Activated CD4-positive, alpha-beta T cell treated with anti-CD3 and anti-CD28 coated beads, Interleukin-2, amount 10 ng/mL, durations not matched to agents 24 days and 14 days (primary cell): ENCODE measurements at regions not wholly inside any gene's neighbourhood (a gene's known extent, or its start where the extent isn't known, plus 50 kb on each side); places are given as distances from the start of the nearest gene placed in this dataset.

Source experiments
- DNase-seq: peaks from one replicate; pipeline ENCODE4 v3.0.0; 2022
- H3K27ac Mint-ChIP-seq: one replicate; pipeline ENCODE4 v1.8.0; 2022; ENCODE audit warnings: mild to moderate bottlenecking, mixed read lengths
- H3K27me3 Mint-ChIP-seq: one replicate; pipeline ENCODE4 v1.8.0; 2022; ENCODE audit warnings: mixed read lengths
- H3K36me3 Mint-ChIP-seq: one replicate; pipeline ENCODE4 v1.8.0; 2022; ENCODE audit warnings: low read depth, mild to moderate bottlenecking, mixed read lengths
- H3K4me1 Mint-ChIP-seq: one replicate; pipeline ENCODE4 v1.8.0; 2021; ENCODE audit warnings: mixed read lengths
- H3K4me3 Mint-ChIP-seq: one replicate; pipeline ENCODE4 v1.8.0; 2022; ENCODE audit warnings: mild to moderate bottlenecking, moderate library complexity, mixed read lengths
- H3K9me3 Mint-ChIP-seq: one replicate; pipeline ENCODE4 v1.8.0; 2021; ENCODE audit warnings: mixed read lengths
- intact Hi-C: fragments of 100-400 bp; cut with micrococcal nuclease; formaldehyde crosslinking; loops from one replicate; pipeline ENCODE4 v1.15.1; 2023

- Mint-ChIP-seq H3K27me3 (no peaks in the 10 kb centered on the region), H3K4me1 (no peaks in the 10 kb centered on the region), H3K36me3 (no peaks in the 10 kb centered on the region), H3K9me3 (no peaks in the 10 kb centered on the region), H3K4me3 (no peak overlapping the region), H3K27ac (no peak overlapping the region)
- DNase-seq: no peak
- intact Hi-C loops: no loop called here
Measured at GRCh38 chr3:13689373-13690260, 140.7 kb downstream of the FBLN2 start.

GRCh38 chr3:13688824-13689223, 139.9 kb downstream of the FBLN2 start:
- intact Hi-C loops: no loop called here
- Mint-ChIP-seq H3K9me3 (no peaks in the 10 kb centered on the region), H3K4me3 (no peak overlapping the region), H3K4me1 (no peaks in the 10 kb centered on the region), H3K36me3 (no peaks in the 10 kb centered on the region), H3K27ac (no peak overlapping the region), H3K27me3 (no peaks in the 10 kb centered on the region)
- DNase-seq: no peak

DNA sequence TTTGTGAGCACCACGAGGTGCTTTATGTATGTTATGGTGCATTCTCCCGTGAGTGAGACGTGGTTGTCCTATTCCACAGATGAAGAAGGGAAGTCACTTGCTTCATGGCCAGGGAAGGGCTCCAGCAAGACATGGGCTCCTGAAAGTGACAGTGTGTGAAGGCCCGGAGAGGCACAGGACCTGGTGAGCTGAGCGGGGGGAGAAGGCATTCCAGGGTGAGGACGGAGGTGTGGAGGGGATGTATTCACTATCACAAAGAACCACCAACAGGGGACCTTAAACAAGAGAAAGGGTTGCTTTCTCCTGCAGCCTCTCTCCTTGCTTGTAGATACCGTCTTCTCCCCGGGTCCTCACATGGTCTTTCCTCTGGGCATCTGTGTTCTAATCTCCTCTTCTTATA, 139.1 kb downstream of the FBLN2 start:
- no peak overlapping the region for H3K27ac Mint-ChIP-seq
- H3K4me1 Mint-ChIP-seq: no peaks in the 10 kb centered on the region
- H3K4me3 Mint-ChIP-seq: no peak overlapping the region
- H3K36me3 Mint-ChIP-seq: no peaks in the 10 kb centered on the region
- H3K9me3 Mint-ChIP-seq: peaks cover 5% of the 10 kb centered on the region
- DNase-seq: no peak
- intact Hi-C loops: no loop called here
- H3K27me3 Mint-ChIP-seq: no peaks in the 10 kb centered on the region
